OCI-LY7 (cell line): ENCODE measurements at regions not wholly inside any gene's neighbourhood (a gene's known extent, or its start where the extent isn't known, plus 50 kb on each side); places are given as distances from the start of the nearest gene placed in this dataset.

ENCODE experiments used
- BruUV-seq: library from RNA; stranded (reverse); fragments of 400-500 nt; replicated peaks from 2 replicates; lab custom pipeline; 2021; lab: Mats Ljungman, UMichigan
- CTCF ChIA-PET: fragments of 300-600 bp; sonication (Branson Sonifier 250); formaldehyde crosslinking; loops from one replicate; lab custom pipeline; 2022; ENCODE audit warnings: antibody characterized with exemption; ENCODE audit not compliant: unreplicated experiment; lab: Charles Lee
- POLR2A ChIA-PET: fragments of 300-600 bp; sonication (Branson Sonifier 250); formaldehyde crosslinking; loops from one replicate; lab custom pipeline; 2022; ENCODE audit warnings: antibody characterized with exemption; lab: Charles Lee
- DNase-seq: peaks from one replicate; pipeline ENCODE4 v3.0.0-alpha.2; 2015; ENCODE audit warnings: low spot score
- H2AFZ ChIP-seq: fragments of 200-600 bp; sonication (generic), shearing (Covaris generic); 2 replicates; pipeline ENCODE4 v1.6.1; 2014; ENCODE audit warnings: mild to moderate bottlenecking, antibody characterized with exemption, low read length, moderate library complexity
- H3K27ac ChIP-seq: fragments of 200-600 bp; sonication (generic); 2 replicates; pipeline ENCODE4 v1.5.1; 2014; ENCODE audit warnings: mixed run types, low read depth, mild to moderate bottlenecking, moderate library complexity, low read length, inconsistent platforms; ENCODE audit not compliant: poor library complexity, severe bottlenecking
- H3K36me3 ChIP-seq: fragments of 200-600 bp; sonication (generic); 2 replicates; pipeline ENCODE4 v1.6.1; 2014; ENCODE audit warnings: mild to moderate bottlenecking, antibody characterized with exemption, low read length, moderate library complexity, mixed read lengths; ENCODE audit not compliant: insufficient read depth
- H3K4me1 ChIP-seq: fragments of 200-600 bp; sonication (generic); 2 replicates; pipeline ENCODE4 v1.5.1; 2014; ENCODE audit warnings: mild to moderate bottlenecking, low read length; ENCODE audit not compliant: insufficient read depth, poor library complexity, severe bottlenecking
- H3K4me2 ChIP-seq: fragments of 200-600 bp; sonication (generic); 2 replicates; pipeline ENCODE4 v1.6.1; 2014; ENCODE audit warnings: mild to moderate bottlenecking, low read length
- H3K4me3 ChIP-seq: fragments of 200-600 bp; sonication (generic); 2 replicates; pipeline ENCODE4 v1.5.1; 2014; ENCODE audit warnings: mild to moderate bottlenecking, low read depth, low read length; ENCODE audit not compliant: poor library complexity, severe bottlenecking
- H3K79me2 ChIP-seq: fragments of 200-600 bp; sonication (generic); 2 replicates; pipeline ENCODE4 v1.6.1; 2016; ENCODE audit warnings: low read depth, mild to moderate bottlenecking, low read length, moderate library complexity, mixed read lengths; ENCODE audit not compliant: insufficient read depth
- H3K9me2 ChIP-seq: fragments of 200-600 bp; sonication (generic); 2 replicates; pipeline ENCODE4 v1.6.1; 2016; ENCODE audit warnings: mild to moderate bottlenecking, low read length, mixed read lengths; ENCODE audit not compliant: insufficient read depth
- H3K9me3 ChIP-seq: fragments of 200-600 bp; sonication (generic); 2 replicates; pipeline ENCODE4 v1.6.1; 2014; ENCODE audit warnings: mild to moderate bottlenecking, mixed run types, low read length, mixed read lengths
- H4K20me1 ChIP-seq: fragments of 200-600 bp; sonication (generic); 2 replicates; pipeline ENCODE4 v1.6.1; 2014; ENCODE audit warnings: mild to moderate bottlenecking, antibody characterized with exemption, low read length, moderate library complexity, mixed read lengths; ENCODE audit not compliant: insufficient read depth
- CTCF ChIP-seq: fragments of 200-600 bp; sonication (generic); conservative IDR thresholded peaks from 2 replicates; pipeline ENCODE4 v1.5.1; 2014; ENCODE audit warnings: mild to moderate bottlenecking, antibody characterized with exemption, low read length, moderate library complexity, mixed read lengths
- EZH2phosphoT487 ChIP-seq: fragments of 200-600 bp; sonication (generic); IDR thresholded peaks from 2 replicates; pipeline ENCODE4 v1.6.1; 2018; ENCODE audit warnings: low read depth, borderline replicate concordance, mild to moderate bottlenecking, mixed run types, antibody characterized with exemption, low read length, moderate library complexity, mixed read lengths
- intact Hi-C: fragments of 100-400 bp; cut with micrococcal nuclease; formaldehyde crosslinking; loops from one replicate; pipeline ENCODE4 v1.10.0; 2022; ENCODE audit not compliant: unreplicated experiment

- Histone ChIP-seq H3K4me2 (no peak overlapping the region), H4K20me1 (no peaks in the 10 kb centered on the region), H3K79me2 (no peaks in the 10 kb centered on the region), H3K4me1 (no peaks in the 10 kb centered on the region), H3K36me3 (no peaks in the 10 kb centered on the region), H3K9me2 (no peaks in the 10 kb centered on the region), H3K27ac (no peak overlapping the region), H2AFZ (no peak overlapping the region), H3K4me3 (no peak overlapping the region), H3K9me3 (no peaks in the 10 kb centered on the region)
- CTCF ChIA-PET: no interaction called here
- POLR2A ChIA-PET: no interaction called here
- DNase-seq: no peak
- TF ChIP-seq EZH2phosphoT487: no peak
- no peak for TF ChIP-seq CTCF
- no TSS peak for BruUV-seq
- intact Hi-C loops: no loop called here
Measured at GRCh38 chr11:115715251-115715770, 211.1 kb upstream of the CADM1 start.

GRCh38 chr11:115712296-115712695 lies 208.1 kb upstream of the CADM1 start:
- no peak for DNase-seq
- Histone ChIP-seq H3K36me3 (no peaks in the 10 kb centered on the region), H3K79me2 (no peaks in the 10 kb centered on the region), H3K4me1 (no peaks in the 10 kb centered on the region), H3K9me2 (no peaks in the 10 kb centered on the region), H3K9me3 (no peaks in the 10 kb centered on the region), H4K20me1 (no peaks in the 10 kb centered on the region), H2AFZ (no peak overlapping the region), H3K4me3 (no peak overlapping the region), H3K4me2 (no peak overlapping the region), H3K27ac (no peak overlapping the region)
- CTCF ChIA-PET: no interaction called here
- no TSS peak for BruUV-seq
- TF ChIP-seq EZH2phosphoT487: no peak
- intact Hi-C loops: no loop called here
- POLR2A ChIA-PET: interaction anchor here (0.7 kb wide), 1 partner anchor 397 kb away, joined by 4 read pairs; no protein-coding TSS in a partner anchor

- intact Hi-C loops: no loop called here
- ChIA-PET POLR2A (no interaction called here), CTCF (no interaction called here)
- DNase-seq: no peak
- no peaks in the 10 kb centered on the region for H3K79me2 ChIP-seq
- H3K4me3 ChIP-seq: no peak overlapping the region
- no peaks in the 10 kb centered on the region for H3K9me2 ChIP-seq
- no peaks in the 10 kb centered on the region for H3K4me1 ChIP-seq
- H4K20me1 ChIP-seq: no peaks in the 10 kb centered on the region
- no TSS peak for BruUV-seq
- no peaks in the 10 kb centered on the region for H3K36me3 ChIP-seq
- H3K27ac ChIP-seq: no peak overlapping the region
- H2AFZ ChIP-seq: no peak overlapping the region
- no peak overlapping the region for H3K4me2 ChIP-seq
- TF ChIP-seq CTCF: no peak
- TF ChIP-seq EZH2phosphoT487: no peak
- no peaks in the 10 kb centered on the region for H3K9me3 ChIP-seq
Measured at GRCh38 chr11:115710980-115711379, 206.8 kb upstream of the CADM1 start.
